H1 (cell line): ENCODE measurements at regions not wholly inside any gene's neighbourhood (a gene's known extent, or its start where the extent isn't known, plus 50 kb on each side); places are given as distances from the start of the nearest gene placed in this dataset.

Experiments used
- CTCF ChIA-PET: fragments of 300-600 bp; sonication (Branson Sonifier 250); formaldehyde crosslinking; loops from one replicate; lab custom pipeline; 2021; ENCODE audit not compliant: partially characterized antibody; lab: Charles Lee
- POLR2A ChIA-PET: fragments of 300-600 bp; sonication (Branson Sonifier 250); formaldehyde crosslinking; loops from one replicate; lab custom pipeline; 2021; ENCODE audit warnings: inconsistent platforms; ENCODE audit not compliant: partially characterized antibody; lab: Charles Lee
- DNase-seq, 2 experiments: peaks; one replicate each; pipeline versions ENCODE4 v3.0.0 to v3.0.0-alpha.2; 2010 to 2022; ENCODE audit warnings: low spot score in 2 of 2, low read depth in 1 of 2, mixed read lengths in 1 of 2
- FAIRE-seq: peaks from 2 replicates; lab custom pipeline; 2011; peaks lifted over from hg19 to GRCh38; lab: Jason Lieb, UNC
- H2AFZ ChIP-seq: 2 replicates; pipeline ENCODE4 v1.8.1; 2012; ENCODE audit warnings: low read length, inconsistent platforms
- H2AK5ac ChIP-seq: 2 replicates; pipeline ENCODE4 v1.6.1; 2013; ENCODE audit warnings: low read depth, low read length
- H2BK120ac ChIP-seq: replicated peaks from 2 replicates; pipeline ENCODE3; 2013; ENCODE audit warnings: low read depth, low read length, inconsistent platforms
- H2BK12ac ChIP-seq: 2 replicates; pipeline ENCODE4 v1.6.1; 2013; ENCODE audit warnings: low read depth, low read length
- H2BK15ac ChIP-seq: 2 replicates; pipeline ENCODE4 v1.6.1; 2013; ENCODE audit warnings: low read length
- H2BK20ac ChIP-seq: 2 replicates; pipeline ENCODE4 v1.6.1; 2013; ENCODE audit warnings: low read length
- H2BK5ac ChIP-seq: 2 replicates; pipeline ENCODE4 v1.6.1; 2013; ENCODE audit warnings: low read depth, low read length
- H3K14ac ChIP-seq: 2 replicates; pipeline ENCODE4 v1.6.1; 2013; ENCODE audit warnings: inconsistent platforms; ENCODE audit not compliant: insufficient read length
- H3K18ac ChIP-seq: 2 replicates; pipeline ENCODE4 v1.6.1; 2013; ENCODE audit warnings: low read length; ENCODE audit errors: extremely low read depth
- H3K23ac ChIP-seq: 2 replicates; pipeline ENCODE4 v1.6.1; 2013; ENCODE audit warnings: inconsistent platforms; ENCODE audit not compliant: insufficient read length
- H3K23me2 ChIP-seq: 2 replicates; pipeline ENCODE4 v1.6.1; 2013; ENCODE audit warnings: low read depth, low read length
- H3K27ac ChIP-seq: 2 replicates; pipeline ENCODE4 v1.6.1; 2011; ENCODE audit warnings: low read depth, low read length, inconsistent platforms
- H3K27me3 ChIP-seq, 4 experiments: replicated peaks in 1 of 4; 1 replicate in 1 of 4; 2 replicates in 3 of 4; pipeline versions ENCODE4 v1.6.1 to v1.8.1; 2011 to 2013; ENCODE audit warnings: low read length in 3 of 4, mild to moderate bottlenecking in 3 of 4, inconsistent platforms in 2 of 4, mixed read lengths in 2 of 4, moderate library complexity in 1 of 4; ENCODE audit not compliant: control insufficient read depth in 3 of 4, insufficient read depth in 3 of 4; ENCODE audit errors: extremely low read depth in 1 of 4
- H3K36me3 ChIP-seq, 4 experiments: 2 replicates each; pipeline versions ENCODE4 v1.6.1 to v1.8.1; 2011 to 2013; ENCODE audit warnings: mild to moderate bottlenecking in 4 of 4, low read length in 3 of 4, moderate library complexity in 2 of 4, control low read depth in 1 of 4, inconsistent platforms in 1 of 4; ENCODE audit not compliant: insufficient read depth in 4 of 4, control insufficient read depth in 2 of 4
- H3K4ac ChIP-seq: replicated peaks from 2 replicates; pipeline ENCODE3; 2013; ENCODE audit warnings: low read length, low read depth, mixed read lengths, inconsistent platforms; ENCODE audit not compliant: insufficient read length
- H3K4me1 ChIP-seq, 4 experiments: replicated peaks in 1 of 4; 1 replicate in 1 of 4; 2 replicates in 3 of 4; pipeline versions ENCODE4 v1.6.1 to v1.8.1; 2011 to 2013; ENCODE audit warnings: low read length in 3 of 4, inconsistent platforms in 2 of 4, mixed read lengths in 1 of 4; ENCODE audit not compliant: insufficient read depth in 4 of 4, control insufficient read depth in 3 of 4
- H3K4me2 ChIP-seq, 2 experiments: 2 replicates each; pipeline versions ENCODE4 v1.6.1 to v1.8.1; 2011 to 2013; ENCODE audit warnings: low read depth in 2 of 2, low read length in 2 of 2, control low read depth in 1 of 2, inconsistent platforms in 1 of 2, mild to moderate bottlenecking in 1 of 2; ENCODE audit not compliant: insufficient read depth in 1 of 2
- H3K4me3 ChIP-seq, 4 experiments: fragments of 200-600, 300-600 bp in 1 of 4; sonication (generic), shearing (Covaris generic), sonication (Bioruptor Twin) in 1 of 4; 2 replicates each; pipeline versions ENCODE4 v1.5.1 to v1.8.1; 2011 to 2016; ENCODE audit warnings: low read length in 4 of 4, low read depth in 3 of 4, control low read depth in 2 of 4, inconsistent platforms in 2 of 4, mild to moderate bottlenecking in 2 of 4, mixed read lengths in 1 of 4, moderate library complexity in 1 of 4; ENCODE audit not compliant: insufficient read depth in 2 of 4; ENCODE audit errors: extremely low read depth in 1 of 4
- H3K56ac ChIP-seq: replicated peaks from 2 replicates; pipeline ENCODE3; 2013; ENCODE audit warnings: low read depth, mild to moderate bottlenecking, mixed read lengths, low read length, inconsistent platforms; ENCODE audit not compliant: insufficient read length
- H3K79me1 ChIP-seq: 2 replicates; pipeline ENCODE4 v1.6.1; 2013; ENCODE audit warnings: low read depth, low read length, control low read depth
- H3K79me2 ChIP-seq, 2 experiments: 2 replicates each; pipeline versions ENCODE4 v1.6.1 to v1.8.1; 2012 to 2013; ENCODE audit warnings: low read length in 2 of 2, mild to moderate bottlenecking in 2 of 2, inconsistent platforms in 1 of 2; ENCODE audit not compliant: insufficient read depth in 2 of 2, control insufficient read depth in 1 of 2
- H3K9ac ChIP-seq, 4 experiments: replicated peaks in 1 of 4; 1 replicate in 1 of 4; 2 replicates in 3 of 4; pipeline versions ENCODE4 v1.6.1 to v1.8.1; 2011 to 2013; ENCODE audit warnings: low read depth in 3 of 4, low read length in 3 of 4, control low read depth in 2 of 4, mild to moderate bottlenecking in 2 of 4, moderate library complexity in 2 of 4, inconsistent platforms in 1 of 4; ENCODE audit errors: extremely low read depth in 1 of 4
- H3K9me3 ChIP-seq, 2 experiments: 2 replicates each; pipeline versions ENCODE4 v1.6.1 to v1.8.1; 2012 to 2013; ENCODE audit warnings: mild to moderate bottlenecking in 2 of 2, moderate library complexity in 2 of 2, control low read depth in 1 of 2, inconsistent platforms in 1 of 2, low read depth in 1 of 2, low read length in 1 of 2, mixed read lengths in 1 of 2; ENCODE audit not compliant: insufficient read depth in 2 of 2
- H4K20me1 ChIP-seq, 2 experiments: replicated peaks in 1 of 2; 2 replicates each; pipeline versions ENCODE3 to v1.8.1; 2011 to 2013; ENCODE audit warnings: inconsistent platforms in 2 of 2, low read length in 2 of 2, mild to moderate bottlenecking in 1 of 2; ENCODE audit not compliant: insufficient read depth in 2 of 2, control insufficient read depth in 1 of 2
- H4K5ac ChIP-seq: 2 replicates; pipeline ENCODE4 v1.6.1; 2013; ENCODE audit warnings: low read length, low read depth, mixed read lengths, inconsistent platforms; ENCODE audit not compliant: insufficient read length
- H4K8ac ChIP-seq: 2 replicates; pipeline ENCODE4 v1.8.0; 2013; ENCODE audit warnings: mild to moderate bottlenecking, moderate library complexity, low read length, inconsistent platforms; ENCODE audit not compliant: insufficient read depth; ENCODE audit errors: extremely low read depth
- H4K91ac ChIP-seq: replicated peaks from 2 replicates; pipeline ENCODE3; 2013; ENCODE audit warnings: low read length, mixed read lengths, inconsistent platforms; ENCODE audit not compliant: insufficient read length
- ASH2L ChIP-seq: fragments of 200-600, 300-600 bp; sonication (generic); IDR thresholded peaks from one replicate; pipeline ENCODE4 v1.7.1; 2017; ENCODE audit warnings: low read length
- CBX5 ChIP-seq: fragments of 300-800, 300-1000 bp; sonication (generic); IDR thresholded peaks from 2 replicates; pipeline ENCODE4 v1.7.1; 2016; ENCODE audit warnings: antibody characterized with exemption, low read length, low read depth
- EGR1 ChIP-seq: IDR thresholded peaks from 2 replicates; pipeline ENCODE4 v1.6.1; 2011; ENCODE audit warnings: low read depth, low read length, borderline replicate concordance
- EZH2 ChIP-seq: fragments of 200-600 bp; sonication (generic); IDR thresholded peaks from 2 replicates; pipeline ENCODE4 v1.7.1; 2012; ENCODE audit warnings: low read depth, mild to moderate bottlenecking, moderate library complexity, low read length, inconsistent platforms; ENCODE audit not compliant: severe bottlenecking
- JUND ChIP-seq: IDR thresholded peaks from 2 replicates; pipeline ENCODE4 v1.6.1; 2011; ENCODE audit warnings: mild to moderate bottlenecking, improper control_type of control experiment, low read length
- NANOG ChIP-seq: IDR thresholded peaks from 2 replicates; pipeline ENCODE4 v1.6.1; 2011; ENCODE audit warnings: low read length, low read depth, mild to moderate bottlenecking, inconsistent platforms; ENCODE audit not compliant: insufficient read depth, poor library complexity, severe bottlenecking
- POLR2A ChIP-seq, 2 experiments: IDR thresholded peaks; 1 replicate in 1 of 2; 2 replicates in 1 of 2; pipeline ENCODE4 v1.6.1; 2011; ENCODE audit warnings: low read depth in 2 of 2, low read length in 2 of 2, mild to moderate bottlenecking in 2 of 2; ENCODE audit errors: control extremely low read depth in 1 of 2
- RNF2 ChIP-seq: fragments of 200-900, 300-1000 bp; sonication (generic); IDR thresholded peaks from 2 replicates; pipeline ENCODE4 v1.7.1; 2016; ENCODE audit warnings: borderline replicate concordance, low read depth, mild to moderate bottlenecking, antibody characterized with exemption, low read length; ENCODE audit not compliant: poor library complexity, severe bottlenecking; ENCODE audit errors: missing control alignments
- SP2 ChIP-seq: IDR thresholded peaks from 2 replicates; pipeline ENCODE4 v1.6.1; 2012; ENCODE audit warnings: mild to moderate bottlenecking, low read length, inconsistent platforms
- SRF ChIP-seq: IDR thresholded peaks from 2 replicates; pipeline ENCODE4 v1.6.1; 2011; ENCODE audit warnings: mild to moderate bottlenecking, low read depth, low read length, moderate library complexity
- TAF7 ChIP-seq: optimal IDR thresholded peaks from 2 replicates; pipeline ENCODE3; 2011; ENCODE audit warnings: low read depth, mild to moderate bottlenecking, inconsistent platforms, low read length, moderate library complexity, borderline replicate concordance
- TEAD4 ChIP-seq: IDR thresholded peaks from 2 replicates; pipeline ENCODE4 v1.6.1; 2012; ENCODE audit warnings: low read depth, low read length, inconsistent platforms, mixed read lengths

GRCh38 chr9:11356067-11356466 is 743.3 kb upstream of the PTPRD start:
- no peaks in the 10 kb centered on the region for H3K4me1 ChIP-seq
- no peaks in the 10 kb centered on the region for H3K36me3 ChIP-seq
- TF ChIP-seq TAF7 (no peak), RNF2 (no peak), ASH2L (no peak), EZH2 (no peak), EGR1 (no peak), CBX5 (no peak), SP2 (no peak), POLR2A (IDR thresholded peaks at IDR 0.05; ENCODE audit: control extremely low read depth in 1 of 2, low read depth in 2 of 2, low read length in 2 of 2) (no peak), TEAD4 (no peak), NANOG (no peak), JUND (no peak), SRF (no peak)
- DNase-seq (no peak), FAIRE-seq (no peak)
- no peak overlapping the region for H2BK120ac ChIP-seq
- H3K79me2 ChIP-seq: no peaks in the 10 kb centered on the region
- no peaks in the 10 kb centered on the region for H3K79me1 ChIP-seq
- H3K27ac ChIP-seq: no peak overlapping the region
- no peak overlapping the region for H4K91ac ChIP-seq
- no peaks in the 10 kb centered on the region for H3K23me2 ChIP-seq
- H2BK20ac ChIP-seq: no peak overlapping the region
- no peaks in the 10 kb centered on the region for H3K9me3 ChIP-seq
- no peaks in the 10 kb centered on the region for H4K20me1 ChIP-seq
- no peak overlapping the region for H4K5ac ChIP-seq
- no peak overlapping the region for H2AK5ac ChIP-seq
- no peak overlapping the region for H3K9ac ChIP-seq
- H2BK15ac ChIP-seq: no peak overlapping the region
- H3K4me2 ChIP-seq: no peak overlapping the region
- H2BK12ac ChIP-seq: no peak overlapping the region
- H3K56ac ChIP-seq: no peak overlapping the region
- H2BK5ac ChIP-seq: no peak overlapping the region
- POLR2A ChIA-PET: no interaction called here
- no peaks in the 10 kb centered on the region for H3K27me3 ChIP-seq
- no peak overlapping the region for H3K4me3 ChIP-seq
- H3K4ac ChIP-seq: no peak overlapping the region
- H3K23ac ChIP-seq: no peak overlapping the region
- H2AFZ ChIP-seq: no peak overlapping the region
- H3K14ac ChIP-seq: no peak overlapping the region
- CTCF ChIA-PET: no interaction called here
- no peak overlapping the region for H4K8ac ChIP-seq
- H3K18ac ChIP-seq: no peak overlapping the region
